ENCODE measurements at regions not wholly inside any gene's neighbourhood (a gene's known extent, or its start where the extent isn't known, plus 50 kb on each side); places are given as distances from the start of the nearest gene placed in this dataset.

DNA sequence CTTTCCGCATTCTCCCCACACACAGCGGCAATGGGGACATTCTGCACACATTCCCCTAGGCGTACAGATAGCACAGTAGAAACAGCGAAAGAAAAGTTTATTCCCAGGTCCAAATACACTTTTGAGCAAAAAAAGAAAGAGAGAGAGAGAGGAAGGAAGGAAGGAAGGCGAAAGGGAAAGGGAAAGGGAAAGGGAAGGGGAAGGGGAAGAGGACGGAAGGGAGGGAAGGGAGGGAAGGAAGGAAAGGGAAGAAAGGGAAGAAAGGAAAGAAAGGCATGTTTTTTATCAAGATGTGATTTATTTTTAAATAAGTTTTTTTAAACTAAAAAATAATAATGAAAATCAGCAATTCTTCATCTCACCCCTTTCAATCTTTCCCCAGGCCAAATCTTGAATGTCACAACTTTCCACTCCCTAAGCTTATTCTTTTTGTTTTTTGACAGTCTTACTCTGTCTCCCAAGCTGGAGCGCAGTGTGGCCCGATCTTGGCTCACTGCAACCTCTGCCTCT is 281.7 kb downstream of the SKIDA1 start:
- no peak for DNase-seq (ENCODE audit: insufficient read length, low spot score)
- FAIRE-seq: no peak
- no peak for TF ChIP-seq POLR2A (IDR thresholded peaks at IDR 0.05; ENCODE audit: low read depth, low read length)

DNA sequence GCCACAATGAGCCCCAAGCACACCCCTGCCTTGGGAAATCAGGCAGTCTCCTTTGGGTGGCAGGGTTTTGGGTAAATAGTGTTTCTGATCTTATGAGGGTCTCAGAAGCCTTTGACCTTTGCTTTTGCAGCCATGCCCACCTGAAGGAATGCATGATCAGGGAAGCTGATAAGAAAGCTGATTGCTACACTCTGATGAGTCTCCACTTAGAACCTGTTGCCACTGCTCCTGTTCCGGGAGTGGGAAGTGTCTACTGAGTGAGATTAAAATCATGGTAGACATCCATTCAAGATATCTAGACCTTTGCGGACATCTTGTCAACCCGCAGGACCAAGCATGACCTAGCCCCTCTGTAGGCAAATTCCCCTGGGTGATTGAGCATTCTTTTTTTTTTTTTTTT is 282.6 kb downstream of the SKIDA1 start:
- no peak for FAIRE-seq
- no peak for TF ChIP-seq POLR2A (IDR thresholded peaks at IDR 0.05; ENCODE audit: low read depth, low read length)
- no peak for DNase-seq (ENCODE audit: insufficient read length, low spot score)

DNA sequence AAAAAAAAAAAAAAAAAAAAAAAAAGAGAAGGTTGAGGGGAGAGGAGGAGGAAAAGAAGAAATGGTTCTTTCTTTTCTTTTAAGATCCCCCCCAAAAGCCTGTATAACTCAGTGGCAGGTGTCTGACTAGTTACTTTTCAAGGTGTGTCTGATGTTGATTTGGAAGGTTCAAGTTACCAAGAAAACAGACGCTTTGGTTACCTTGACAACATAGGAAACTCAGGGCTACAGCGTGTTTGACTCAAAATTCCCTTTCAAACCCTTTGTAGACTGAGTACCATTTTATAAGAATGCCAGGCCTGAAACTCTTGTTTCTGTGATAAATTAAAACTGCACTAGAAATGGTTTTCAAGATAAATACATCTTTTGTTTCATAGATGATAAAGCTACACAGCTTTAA is 286.8 kb downstream of the SKIDA1 start:
- no peak for DNase-seq (ENCODE audit: insufficient read length, low spot score)
- TF ChIP-seq POLR2A (IDR thresholded peaks at IDR 0.05; ENCODE audit: low read depth, low read length): no peak
- FAIRE-seq: no peak

DNA sequence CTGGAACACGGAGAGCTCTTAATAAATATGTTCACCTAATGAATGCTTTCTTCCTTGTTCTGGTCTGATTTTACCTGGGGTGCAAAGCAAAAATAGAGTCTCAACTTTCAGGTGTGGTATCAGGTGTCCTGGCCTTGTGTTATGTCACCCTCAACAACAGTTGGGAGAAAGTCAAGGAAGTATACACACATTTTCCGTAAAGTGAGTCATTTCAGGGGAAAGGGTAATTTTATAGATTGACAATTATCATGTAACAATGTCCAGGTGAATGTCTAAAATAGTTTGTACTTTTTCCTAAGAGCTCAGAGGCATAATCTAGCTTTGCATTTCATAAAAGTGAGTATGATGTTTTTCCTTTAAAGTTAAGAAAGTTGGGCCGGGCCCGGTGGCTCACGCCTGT is 287.4 kb downstream of the SKIDA1 start:
- FAIRE-seq: no peak
- DNase-seq (ENCODE audit: insufficient read length, low spot score): no peak
- no peak for TF ChIP-seq POLR2A (IDR thresholded peaks at IDR 0.05; ENCODE audit: low read depth, low read length)

DNA sequence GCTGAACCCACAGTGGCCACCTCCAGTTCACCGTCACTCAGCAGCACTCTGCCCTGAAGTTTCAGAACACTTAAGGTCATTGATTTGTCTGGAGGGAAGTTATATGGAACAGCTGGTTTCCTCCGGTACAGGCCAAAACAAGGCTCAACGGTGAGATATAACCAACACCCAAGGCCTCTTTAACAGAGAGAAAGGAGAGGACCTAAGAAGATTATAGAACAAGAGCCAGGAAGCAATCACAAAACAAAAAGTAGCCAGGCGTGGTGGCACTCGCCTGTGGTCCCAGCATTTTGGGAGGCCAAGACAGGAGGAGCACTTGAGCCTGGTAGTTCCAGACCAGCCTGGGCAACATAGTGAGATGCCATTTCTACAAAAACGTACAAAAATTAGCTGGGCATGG is 290.7 kb downstream of the SKIDA1 start:
- no peak for TF ChIP-seq POLR2A (IDR thresholded peaks at IDR 0.05; ENCODE audit: low read depth, low read length)
- FAIRE-seq (no peak), DNase-seq (ENCODE audit: insufficient read length, low spot score) (no peak)

DNA sequence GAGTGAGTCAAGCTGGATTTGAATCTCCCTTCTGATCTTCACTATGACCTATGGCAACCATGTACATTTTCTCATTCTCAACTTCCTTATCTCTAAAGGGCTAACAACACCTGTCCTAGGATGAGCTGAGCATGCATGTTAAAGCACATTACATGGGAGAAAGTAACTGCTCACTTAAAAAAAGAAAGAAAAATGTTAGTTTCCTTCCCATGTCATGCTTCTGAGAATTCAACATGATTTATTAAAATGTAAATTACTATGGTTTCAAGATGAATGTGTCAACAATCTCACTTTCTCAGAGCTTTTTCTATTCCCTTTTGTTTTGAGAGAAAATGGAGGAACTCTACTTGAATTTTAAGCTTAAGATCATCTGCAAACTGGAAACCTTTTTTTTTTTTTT is 295.3 kb downstream of the SKIDA1 start:
- TF ChIP-seq POLR2A (IDR thresholded peaks at IDR 0.05; ENCODE audit: low read depth, low read length): no peak
- DNase-seq (ENCODE audit: insufficient read length, low spot score) (no peak), FAIRE-seq (no peak)

DNA sequence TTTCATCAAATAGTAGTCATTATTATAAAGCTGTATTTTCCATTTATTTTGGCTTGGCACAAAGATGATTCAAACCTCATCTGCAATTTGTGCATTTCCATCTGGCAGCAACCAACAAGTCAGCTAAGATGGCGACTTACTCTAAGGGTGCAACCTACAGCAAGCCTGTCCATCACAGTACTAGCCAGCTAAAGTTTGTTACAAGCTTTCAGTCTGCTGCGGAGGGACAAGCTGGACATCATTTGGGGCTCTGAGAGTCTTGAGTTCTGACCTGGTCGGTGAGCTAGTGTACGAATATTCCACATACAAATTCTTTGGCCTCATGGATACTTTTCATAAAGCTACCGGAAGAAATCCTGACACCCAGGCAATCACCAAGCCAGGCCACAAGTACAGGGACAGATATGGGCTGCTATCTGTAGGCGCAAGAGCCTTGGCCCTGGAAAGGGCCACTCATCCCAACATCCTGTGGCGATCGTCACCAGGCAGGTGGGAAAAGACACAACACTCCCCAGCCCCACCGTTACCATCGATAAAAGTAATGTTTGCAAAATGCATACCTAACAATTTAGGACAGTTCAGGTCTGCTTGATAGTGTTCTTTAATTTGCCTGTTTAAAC is 307.6 kb downstream of the SKIDA1 start:
- TF ChIP-seq POLR2A (IDR thresholded peaks at IDR 0.05; ENCODE audit: low read depth, low read length): no peak
- DNase-seq (ENCODE audit: insufficient read length, low spot score) (no peak), FAIRE-seq (no peak)

DNA sequence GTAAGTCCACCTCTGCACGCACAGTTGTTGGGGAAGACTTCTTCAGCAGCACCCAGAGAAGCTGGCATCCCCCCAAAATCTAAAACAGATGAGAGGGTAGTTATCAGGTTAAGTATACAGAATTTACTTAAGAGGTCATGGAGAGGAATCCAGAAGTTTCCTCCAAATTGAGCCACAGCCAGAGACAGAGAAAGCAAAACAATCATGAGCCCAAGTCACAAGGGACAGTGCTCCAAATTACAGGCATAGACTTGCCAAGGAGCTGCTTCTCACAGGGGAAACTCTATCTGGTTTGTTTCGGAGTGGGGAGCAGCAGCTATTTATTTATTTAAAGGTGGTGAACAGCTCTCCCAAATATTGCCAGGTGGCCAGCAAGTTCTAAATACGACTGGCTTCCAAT is 308.4 kb downstream of the SKIDA1 start:
- no peak for TF ChIP-seq POLR2A (IDR thresholded peaks at IDR 0.05; ENCODE audit: low read depth, low read length)
- no peak for FAIRE-seq

DNA sequence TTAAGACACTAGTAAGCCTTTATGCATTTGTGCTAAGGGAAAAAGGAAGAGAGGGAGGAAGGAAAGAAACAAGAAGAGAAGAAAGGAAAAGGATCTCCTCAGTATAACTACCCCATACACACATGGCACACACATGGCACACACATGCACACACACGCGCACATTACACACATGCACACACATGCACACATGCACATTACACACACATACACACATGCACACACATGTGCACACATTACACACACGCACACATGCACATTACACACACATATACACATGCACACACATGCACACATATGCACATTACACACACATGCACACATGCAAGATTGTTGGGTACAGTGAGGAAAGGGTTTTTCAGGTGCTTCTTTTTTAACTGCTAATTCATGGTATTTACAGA is 311.2 kb downstream of the SKIDA1 start:
- FAIRE-seq: no peak
- TF ChIP-seq POLR2A (IDR thresholded peaks at IDR 0.05; ENCODE audit: low read depth, low read length): no peak

More for the DNA sequence above, 308.4 kb downstream of the SKIDA1 start:
- DNase-seq (ENCODE audit: insufficient read length, low spot score): no peak

DNA sequence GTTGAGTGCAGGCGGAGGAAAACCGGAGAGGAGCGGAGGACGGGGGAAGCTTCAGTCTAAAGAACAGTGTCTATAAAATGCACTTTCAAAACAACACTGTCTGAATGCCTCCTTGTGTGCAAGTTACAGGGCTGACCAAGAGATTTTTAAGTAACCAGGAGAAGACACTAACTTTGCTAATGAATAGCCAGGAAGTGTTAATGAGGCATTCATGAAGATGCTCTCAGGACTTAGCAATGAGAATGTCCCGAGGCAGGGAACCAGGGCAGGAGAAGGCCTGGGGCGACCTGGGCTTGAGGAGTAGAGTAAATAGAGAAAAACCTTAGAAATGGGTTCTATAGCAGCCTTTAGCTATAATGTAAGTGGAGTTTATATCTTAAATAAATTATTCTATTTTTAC is 312.1 kb downstream of the SKIDA1 start:
- DNase-seq (ENCODE audit: insufficient read length, low spot score) (no peak), FAIRE-seq (no peak)
- TF ChIP-seq POLR2A (IDR thresholded peaks at IDR 0.05; ENCODE audit: low read depth, low read length): no peak

More for the DNA sequence above, 311.2 kb downstream of the SKIDA1 start:
- no peak for DNase-seq (ENCODE audit: insufficient read length, low spot score)

DNA sequence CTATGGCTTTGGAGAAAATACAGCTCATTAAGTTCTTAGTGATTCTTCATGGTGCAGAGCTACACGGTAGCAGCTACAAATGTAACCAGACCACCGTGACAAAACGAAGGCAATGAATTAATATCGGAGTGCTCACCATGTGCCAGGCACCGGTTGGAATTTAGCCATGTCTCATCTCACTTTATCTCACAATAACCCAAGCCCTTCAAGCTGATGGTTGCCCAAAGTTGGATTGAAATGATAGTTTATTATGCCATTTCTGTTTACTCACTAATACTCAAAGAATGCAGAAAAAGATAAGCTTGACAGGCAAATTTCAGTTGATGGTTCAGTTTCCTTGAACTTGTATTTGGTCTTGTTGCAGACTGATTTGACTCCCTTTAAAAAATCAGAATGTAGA is 312.6 kb downstream of the SKIDA1 start:
- DNase-seq (ENCODE audit: insufficient read length, low spot score) (no peak), FAIRE-seq (no peak)
- no peak for TF ChIP-seq POLR2A (IDR thresholded peaks at IDR 0.05; ENCODE audit: low read depth, low read length)

DNA sequence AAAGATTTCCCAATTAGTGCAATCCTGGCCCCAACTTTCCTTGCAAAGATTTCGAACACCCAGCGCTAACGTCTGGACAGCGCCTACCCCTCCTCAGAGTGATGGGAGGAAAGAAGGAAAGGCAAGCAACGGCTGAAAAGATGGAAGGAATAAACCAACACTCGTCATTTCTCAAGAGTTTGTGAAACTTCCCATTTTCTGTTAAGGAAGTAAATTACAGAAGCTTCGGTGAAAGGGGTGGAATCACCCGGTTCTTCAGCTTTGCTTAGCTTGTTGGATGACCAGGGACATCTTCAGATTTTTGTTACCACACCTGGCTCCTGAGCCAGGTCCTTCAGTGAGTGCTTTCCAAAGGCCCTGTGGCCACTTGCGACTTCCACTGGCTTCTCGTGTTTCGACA is 313.1 kb downstream of the SKIDA1 start:
- FAIRE-seq: no peak

DNA sequence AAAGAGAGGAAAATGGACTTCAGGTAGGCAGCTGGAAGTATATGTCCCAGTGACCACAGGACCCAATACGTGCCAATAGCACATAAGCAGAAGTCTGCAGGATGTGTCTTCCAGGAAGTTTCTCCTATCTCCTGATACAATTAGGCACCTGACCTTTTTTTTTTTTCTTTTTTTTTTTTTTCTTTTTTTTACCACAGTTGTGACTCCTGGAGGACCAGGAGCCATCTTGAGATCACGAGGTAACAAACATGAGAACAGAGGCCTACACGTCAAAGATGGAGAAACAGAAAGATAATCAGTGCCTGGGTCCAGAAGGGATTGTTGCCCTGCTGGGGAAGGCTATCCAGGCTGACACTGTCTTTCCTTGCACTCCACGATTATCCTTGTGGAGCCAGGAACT is 312.4 kb upstream of the NEBL start:
- no peak for FAIRE-seq
- DNase-seq (ENCODE audit: insufficient read length, low spot score): no peak
- no peak for TF ChIP-seq POLR2A (IDR thresholded peaks at IDR 0.05; ENCODE audit: low read depth, low read length)

More for the DNA sequence above, 313.1 kb downstream of the SKIDA1 start:
- no peak for TF ChIP-seq POLR2A (IDR thresholded peaks at IDR 0.05; ENCODE audit: low read depth, low read length)
- no peak for DNase-seq (ENCODE audit: insufficient read length, low spot score)

DNA sequence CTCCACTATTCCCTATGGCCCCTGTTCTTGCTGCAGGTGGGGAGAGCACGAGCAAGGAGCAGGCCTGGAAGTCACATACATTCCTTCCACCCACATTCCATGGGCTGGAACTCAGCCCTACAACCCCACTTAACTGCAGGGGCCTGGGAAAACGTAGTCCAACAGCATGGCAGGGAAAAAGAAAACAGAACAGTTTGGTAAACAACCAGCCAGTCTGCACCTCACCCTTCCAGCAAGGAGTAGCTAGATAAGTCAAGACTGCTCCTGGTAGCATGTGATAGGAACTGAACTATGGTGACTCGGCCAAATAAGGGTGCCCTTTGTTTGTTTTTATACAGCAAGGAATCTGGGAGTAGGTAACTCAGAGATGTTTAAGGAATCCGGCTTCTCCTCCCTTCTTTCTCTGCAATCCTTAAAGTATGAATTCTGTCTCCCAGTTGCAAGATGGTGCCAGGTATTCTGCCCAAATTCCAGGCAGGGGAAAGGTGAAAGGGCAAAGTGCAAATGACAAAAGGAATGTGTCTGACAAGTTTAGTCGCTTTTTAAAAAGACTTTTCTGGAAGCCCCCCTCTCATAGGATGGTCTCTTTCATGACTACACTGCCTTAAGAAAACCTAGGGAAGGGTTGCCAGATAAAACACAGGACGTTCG is 311.7 kb upstream of the NEBL start:
- DNase-seq (ENCODE audit: insufficient read length, low spot score): no peak
- FAIRE-seq: no peak
- no peak for TF ChIP-seq POLR2A (IDR thresholded peaks at IDR 0.05; ENCODE audit: low read depth, low read length)

Measured in H54 (cell line).